DND-41 (cell line): ENCODE measurements at regions not wholly inside any gene's neighbourhood (a gene's known extent, or its start where the extent isn't known, plus 50 kb on each side); places are given as distances from the start of the nearest gene placed in this dataset.

Experiments used
- EZH2 ChIP-seq: IDR thresholded peaks from 3 replicates; pipeline ENCODE4 v1.6.1; 2012; ENCODE audit warnings: borderline replicate concordance, low read depth, mild to moderate bottlenecking, moderate library complexity, low read length, inconsistent platforms; ENCODE audit not compliant: severe bottlenecking
- TF ChIP-seq, protein P1 (sequence below): IDR thresholded peaks from 2 replicates; pipeline ENCODE4 v1.5.1; 2012; ENCODE audit warnings: borderline replicate concordance, low read length, moderate library complexity, mild to moderate bottlenecking; ENCODE audit not compliant: poor library complexity, severe bottlenecking; ENCODE audit errors: extremely low read depth

DNA sequence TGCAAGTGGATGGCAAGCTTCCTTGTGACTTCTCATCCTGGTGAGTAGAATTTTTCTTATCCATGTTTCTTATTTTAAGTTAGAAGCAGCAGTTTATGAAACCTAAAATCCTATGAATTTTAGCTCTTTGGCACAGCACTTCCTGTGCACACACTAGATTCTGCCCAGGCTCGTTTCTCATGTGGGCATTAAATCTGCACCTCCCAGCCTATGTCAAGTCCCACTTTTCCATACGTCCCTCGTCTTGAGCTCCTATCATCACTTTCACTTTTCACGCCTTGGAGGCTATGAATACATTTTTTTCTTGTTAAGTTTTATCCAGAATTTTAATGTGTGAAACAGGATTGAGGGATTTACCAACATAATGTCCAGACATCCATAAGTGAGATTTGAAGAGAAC, 142.1 kb downstream of the MRPS6 start:
- TF ChIP-seq, protein P1, sequence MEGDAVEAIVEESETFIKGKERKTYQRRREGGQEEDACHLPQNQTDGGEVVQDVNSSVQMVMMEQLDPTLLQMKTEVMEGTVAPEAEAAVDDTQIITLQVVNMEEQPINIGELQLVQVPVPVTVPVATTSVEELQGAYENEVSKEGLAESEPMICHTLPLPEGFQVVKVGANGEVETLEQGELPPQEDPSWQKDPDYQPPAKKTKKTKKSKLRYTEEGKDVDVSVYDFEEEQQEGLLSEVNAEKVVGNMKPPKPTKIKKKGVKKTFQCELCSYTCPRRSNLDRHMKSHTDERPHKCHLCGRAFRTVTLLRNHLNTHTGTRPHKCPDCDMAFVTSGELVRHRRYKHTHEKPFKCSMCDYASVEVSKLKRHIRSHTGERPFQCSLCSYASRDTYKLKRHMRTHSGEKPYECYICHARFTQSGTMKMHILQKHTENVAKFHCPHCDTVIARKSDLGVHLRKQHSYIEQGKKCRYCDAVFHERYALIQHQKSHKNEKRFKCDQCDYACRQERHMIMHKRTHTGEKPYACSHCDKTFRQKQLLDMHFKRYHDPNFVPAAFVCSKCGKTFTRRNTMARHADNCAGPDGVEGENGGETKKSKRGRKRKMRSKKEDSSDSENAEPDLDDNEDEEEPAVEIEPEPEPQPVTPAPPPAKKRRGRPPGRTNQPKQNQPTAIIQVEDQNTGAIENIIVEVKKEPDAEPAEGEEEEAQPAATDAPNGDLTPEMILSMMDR: no peak
- no peak for TF ChIP-seq EZH2
